HEK293T (cell line): ENCODE measurements at regions not wholly inside any gene's neighbourhood (a gene's known extent, or its start where the extent isn't known, plus 50 kb on each side); places are given as distances from the start of the nearest gene placed in this dataset.

Source experiments
- CTCF ChIA-PET: fragments of 350-600 bp; formaldehyde crosslinking; extraction: SDS; loops from one replicate; lab custom pipeline; 2021; ENCODE audit warnings: antibody characterized with exemption, inconsistent platforms; lab: Yijun Ruan, JAX
- POLR2A ChIA-PET: fragments of 350-600 bp; formaldehyde crosslinking; extraction: SDS; loops from one replicate; lab custom pipeline; 2020; ENCODE audit warnings: antibody characterized with exemption, inconsistent platforms; lab: Yijun Ruan, JAX
- DNase-seq: peaks from one replicate; pipeline ENCODE4 v3.0.0; 2012; ENCODE audit warnings: mixed read lengths; ENCODE audit errors: extremely low spot score
- ARNT ChIP-seq: fragments of 450-650 bp; IDR thresholded peaks from 2 replicates; pipeline ENCODE4 v1.6.1; 2017; ENCODE audit warnings: mild to moderate bottlenecking
- BHLHE40 ChIP-seq: fragments of 450-650 bp; IDR thresholded peaks from 2 replicates; pipeline ENCODE4 v1.6.1; 2016; ENCODE audit warnings: mild to moderate bottlenecking, moderate library complexity, borderline replicate concordance
- CTBP1 ChIP-seq: fragments of 450-650 bp; IDR thresholded peaks from 2 replicates; pipeline ENCODE4 v1.6.1; 2016; ENCODE audit warnings: borderline replicate concordance
- ELF4 ChIP-seq: fragments of 450-650 bp; IDR thresholded peaks from 2 replicates; pipeline ENCODE4 v1.6.1; 2017; ENCODE audit warnings: antibody characterized with exemption
- FOXA1 ChIP-seq: fragments of 450-650 bp; IDR thresholded peaks from 2 replicates; pipeline ENCODE4 v1.6.1; 2016; ENCODE audit warnings: mild to moderate bottlenecking
- FOXK2 ChIP-seq: fragments of 450-650 bp; IDR thresholded peaks from 2 replicates; pipeline ENCODE4 v1.6.1; 2016; ENCODE audit warnings: mild to moderate bottlenecking
- FOXM1 ChIP-seq: fragments of 450-650 bp; IDR thresholded peaks from 2 replicates; pipeline ENCODE4 v1.6.1; 2017; ENCODE audit warnings: mild to moderate bottlenecking, borderline replicate concordance
- HDGF ChIP-seq: fragments of 450-650 bp; IDR thresholded peaks from 2 replicates; pipeline ENCODE4 v1.6.1; 2017; ENCODE audit warnings: antibody characterized with exemption, borderline replicate concordance
- L3MBTL2 ChIP-seq: fragments of 450-650 bp; conservative IDR thresholded peaks from 2 replicates; pipeline ENCODE4 v1.6.1; 2016; ENCODE audit warnings: mild to moderate bottlenecking
- LEF1 ChIP-seq: fragments of 450-650 bp; IDR thresholded peaks from 2 replicates; pipeline ENCODE4 v1.6.1; 2017; ENCODE audit warnings: mild to moderate bottlenecking, borderline replicate concordance
- NFRKB ChIP-seq: fragments of 450-650 bp; IDR thresholded peaks from 2 replicates; pipeline ENCODE4 v1.6.1; 2016; ENCODE audit warnings: mild to moderate bottlenecking, moderate library complexity
- SP1 ChIP-seq: fragments of 450-650 bp; IDR thresholded peaks from 2 replicates; pipeline ENCODE4 v1.6.1; 2017
- SUZ12 ChIP-seq: fragments of 450-650 bp; IDR thresholded peaks from 2 replicates; pipeline ENCODE4 v1.6.1; 2016; ENCODE audit warnings: mild to moderate bottlenecking
- TARDBP ChIP-seq: fragments of 450-650 bp; IDR thresholded peaks from 2 replicates; pipeline ENCODE4 v1.6.1; 2016
- ZNF384 ChIP-seq: fragments of 450-650 bp; IDR thresholded peaks from 2 replicates; pipeline ENCODE4 v1.6.1; 2016
- TF ChIP-seq, protein P1 (sequence below): fragments of 450-650 bp; IDR thresholded peaks from 2 replicates; pipeline ENCODE4 v1.6.1; 2016

DNA sequence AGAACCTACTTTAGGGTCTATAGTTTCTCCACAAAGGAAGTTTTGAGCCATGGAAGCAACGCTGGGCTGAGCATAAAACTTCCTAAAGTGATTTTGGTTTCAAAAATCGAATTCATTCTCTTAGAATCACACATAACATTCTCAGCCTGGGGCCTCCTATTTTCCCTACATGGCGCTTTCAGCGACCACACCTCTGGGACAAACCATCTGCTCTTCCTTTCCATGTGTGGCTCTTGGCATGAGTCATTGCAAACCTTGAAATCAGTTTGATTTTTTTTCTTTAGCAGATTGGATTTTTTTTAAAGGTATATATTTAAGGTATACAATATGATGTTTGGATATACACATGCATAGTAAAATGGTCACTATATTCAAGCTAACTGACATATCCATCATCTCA, 72.5 kb upstream of the APCDD1 start:
- CTCF ChIA-PET = no interaction called here
- POLR2A ChIA-PET = no interaction called here
- TF ChIP-seq SP1 = no peak
- TF ChIP-seq BHLHE40 = no peak
- TF ChIP-seq, protein P1, sequence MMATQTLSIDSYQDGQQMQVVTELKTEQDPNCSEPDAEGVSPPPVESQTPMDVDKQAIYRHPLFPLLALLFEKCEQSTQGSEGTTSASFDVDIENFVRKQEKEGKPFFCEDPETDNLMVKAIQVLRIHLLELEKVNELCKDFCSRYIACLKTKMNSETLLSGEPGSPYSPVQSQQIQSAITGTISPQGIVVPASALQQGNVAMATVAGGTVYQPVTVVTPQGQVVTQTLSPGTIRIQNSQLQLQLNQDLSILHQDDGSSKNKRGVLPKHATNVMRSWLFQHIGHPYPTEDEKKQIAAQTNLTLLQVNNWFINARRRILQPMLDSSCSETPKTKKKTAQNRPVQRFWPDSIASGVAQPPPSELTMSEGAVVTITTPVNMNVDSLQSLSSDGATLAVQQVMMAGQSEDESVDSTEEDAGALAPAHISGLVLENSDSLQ = no peak
- no peak for TF ChIP-seq SUZ12
- no peak for TF ChIP-seq FOXK2
- TF ChIP-seq FOXM1 = no peak
- TF ChIP-seq ZNF384 = no peak
- no peak for TF ChIP-seq TARDBP
- TF ChIP-seq NFRKB = no peak
- no peak for TF ChIP-seq LEF1
- no peak for TF ChIP-seq ARNT
- no peak for TF ChIP-seq ELF4
- TF ChIP-seq CTBP1 = no peak
- TF ChIP-seq FOXA1 = no peak
- TF ChIP-seq HDGF = no peak
- no peak for DNase-seq

DNA sequence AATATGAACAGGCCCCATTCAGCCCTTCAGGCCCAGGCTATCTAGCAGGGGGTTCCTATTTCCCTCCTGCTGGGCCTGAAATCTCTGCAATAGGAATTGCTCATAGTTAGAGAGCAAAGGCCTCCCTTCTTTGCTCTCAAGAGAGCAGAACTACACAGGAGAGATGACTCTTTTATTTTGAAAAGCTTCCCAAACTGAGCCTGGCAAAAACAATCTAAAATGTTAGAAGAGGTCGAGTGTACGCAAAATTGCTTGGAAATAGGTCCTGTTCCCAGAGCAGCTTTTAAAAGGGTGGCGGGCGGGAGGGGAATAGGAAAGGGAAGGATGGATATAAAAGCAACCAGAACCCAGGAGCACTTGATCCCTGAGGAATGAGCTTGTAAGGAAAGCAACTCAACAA, 68.4 kb upstream of the APCDD1 start:
- no peak for DNase-seq
- CTCF ChIA-PET = no interaction called here
- TF ChIP-seq L3MBTL2 = no peak
- TF ChIP-seq SUZ12 = no peak
- TF ChIP-seq NFRKB = no peak
- no peak for TF ChIP-seq FOXM1
- no peak for TF ChIP-seq FOXK2
- TF ChIP-seq ARNT = no peak
- no peak for TF ChIP-seq TARDBP
- TF ChIP-seq, protein P1 = no peak
- no peak for TF ChIP-seq LEF1
- TF ChIP-seq CTBP1 = no peak
- no peak for TF ChIP-seq BHLHE40
- TF ChIP-seq ZNF384 = no peak
- TF ChIP-seq HDGF = no peak
- no peak for TF ChIP-seq FOXA1
- no peak for TF ChIP-seq SP1
- no peak for TF ChIP-seq ELF4
- POLR2A ChIA-PET = no interaction called here

DNA sequence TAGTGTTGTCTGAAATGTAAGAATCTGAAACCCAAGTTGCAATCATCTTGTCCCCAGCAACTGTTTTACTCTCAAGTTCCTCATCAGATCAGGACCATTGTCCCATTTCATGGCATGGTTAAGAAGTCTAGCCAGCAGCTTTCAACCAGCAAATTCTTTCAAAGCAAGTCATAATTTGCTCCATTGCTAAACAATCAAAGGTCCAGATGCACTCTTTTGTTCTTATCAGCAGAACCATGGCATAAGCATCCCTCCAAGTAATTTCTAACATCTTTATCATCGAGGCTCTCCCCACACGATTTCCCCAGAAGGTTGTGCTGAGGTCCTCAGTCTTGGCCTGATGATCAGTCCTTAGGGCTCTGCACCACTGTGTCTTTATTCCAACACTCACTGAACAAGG, 67.5 kb upstream of the APCDD1 start:
- DNase-seq = no peak
- POLR2A ChIA-PET = no interaction called here
- CTCF ChIA-PET = no interaction called here
- TF ChIP-seq ARNT (no peak), CTBP1 (no peak), ZNF384 (no peak), SP1 (no peak), FOXA1 (no peak), FOXK2 (no peak), L3MBTL2 (no peak), TARDBP (no peak), ELF4 (no peak), BHLHE40 (no peak), LEF1 (no peak), NFRKB (no peak), FOXM1 (no peak)
- TF ChIP-seq, protein P1 = no peak

DNA sequence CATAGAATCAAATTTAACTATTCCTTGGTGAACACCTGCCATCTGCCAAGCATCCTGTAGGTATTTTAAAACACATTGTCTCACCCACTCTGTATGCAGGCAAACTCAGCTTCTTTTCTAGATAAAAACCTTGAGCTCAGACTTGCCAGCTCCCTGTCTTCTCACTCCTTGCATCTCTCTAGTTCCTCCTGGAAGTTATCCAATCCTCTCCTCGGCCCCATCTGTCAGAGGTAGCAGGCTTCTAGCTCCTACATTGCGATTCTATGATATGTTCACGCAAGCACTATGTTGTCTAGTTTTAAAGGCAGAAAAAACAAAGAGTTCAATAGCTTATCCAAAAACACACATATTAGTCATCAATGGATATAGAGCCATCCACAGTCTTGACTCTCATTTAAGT, 67.0 kb upstream of the APCDD1 start:
- no peak for DNase-seq
- POLR2A ChIA-PET = no interaction called here
- TF ChIP-seq BHLHE40 = no peak
- no peak for TF ChIP-seq FOXM1
- no peak for TF ChIP-seq SUZ12
- TF ChIP-seq CTBP1 = no peak
- no peak for TF ChIP-seq ZNF384
- CTCF ChIA-PET = no interaction called here

DNA sequence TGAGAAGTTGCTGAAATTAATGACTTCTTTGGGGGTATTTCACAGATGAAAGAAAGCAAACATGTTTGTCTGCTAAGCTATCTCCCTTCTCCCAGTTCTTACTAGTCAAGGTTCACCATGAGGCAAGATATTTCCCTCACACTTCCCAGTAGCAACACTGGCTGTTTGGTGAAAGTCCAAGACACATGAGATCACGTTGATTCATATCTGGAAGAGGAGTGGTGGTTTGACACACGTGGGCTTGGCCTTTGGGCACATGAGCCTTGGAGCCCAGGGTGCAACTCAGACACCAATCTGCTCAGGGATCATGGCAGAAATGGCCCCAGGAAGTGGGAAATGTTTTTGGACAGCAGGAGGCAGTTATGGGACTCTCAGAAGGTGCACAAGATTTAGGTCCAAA, 66.1 kb upstream of the APCDD1 start:
- no peak for DNase-seq
- POLR2A ChIA-PET = no interaction called here
- TF ChIP-seq CTBP1 (no peak), ELF4 (no peak), TARDBP (no peak), FOXK2 (no peak), FOXM1 (no peak), SP1 (no peak), HDGF (no peak), ZNF384 (no peak), LEF1 (no peak), FOXA1 (no peak), NFRKB (no peak)
- TF ChIP-seq, protein P1 = no peak
- CTCF ChIA-PET = no interaction called here

DNA sequence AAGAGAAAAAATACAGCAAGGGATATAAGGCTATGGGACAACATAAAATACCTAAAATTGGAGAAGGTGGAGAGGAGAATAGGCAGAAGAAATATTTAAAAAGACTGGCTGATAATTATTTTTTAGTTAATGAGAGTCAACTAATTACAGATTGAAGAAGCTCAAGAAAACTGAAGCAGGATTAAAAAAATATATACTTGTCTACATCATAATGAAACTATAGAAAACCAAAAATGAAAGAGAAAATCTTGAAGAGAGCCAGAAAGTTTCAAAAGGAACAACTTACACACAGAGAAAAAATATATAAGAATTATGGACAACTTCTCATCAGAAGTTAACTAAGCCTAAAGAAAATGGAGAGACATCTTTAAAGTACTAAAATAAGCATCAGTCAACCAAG, 62.9 kb upstream of the APCDD1 start:
- TF ChIP-seq TARDBP (no peak), CTBP1 (no peak), SP1 (no peak), SUZ12 (no peak), ZNF384 (no peak), FOXA1 (no peak), HDGF (no peak), L3MBTL2 (no peak), ARNT (no peak), LEF1 (no peak), ELF4 (no peak), FOXM1 (no peak)
- TF ChIP-seq, protein P1 = no peak
- POLR2A ChIA-PET = no interaction called here
- no peak for DNase-seq
- CTCF ChIA-PET = no interaction called here
